Mucosa of rectum (tissue), 2 donors: ENCODE measurements at regions not wholly inside any gene's neighbourhood (a gene's known extent, or its start where the extent isn't known, plus 50 kb on each side); places are given as distances from the start of the nearest gene placed in this dataset.

Experiments used
- H3K27ac ChIP-seq, 2 donors: one replicate each; pipeline ENCODE4 v1.7.0; 2013; ENCODE audit warnings: inconsistent platforms in 2 of 2, low read depth in 2 of 2, low read length in 2 of 2
- H3K27me3 ChIP-seq, 2 donors: one replicate each; pipeline ENCODE4 v1.7.0; 2013; ENCODE audit warnings: low read length in 2 of 2; ENCODE audit not compliant: control insufficient read depth in 2 of 2, insufficient read depth in 2 of 2
- H3K36me3 ChIP-seq, 2 donors: one replicate each; pipeline ENCODE4 v1.7.0; 2013; ENCODE audit warnings: low read length in 2 of 2; ENCODE audit not compliant: control insufficient read depth in 2 of 2, insufficient read depth in 2 of 2
- H3K4me1 ChIP-seq, 2 donors: one replicate each; pipeline ENCODE4 v1.7.0; 2013; ENCODE audit warnings: low read length in 2 of 2, mild to moderate bottlenecking in 1 of 2; ENCODE audit not compliant: control insufficient read depth in 2 of 2, insufficient read depth in 2 of 2
- H3K4me3 ChIP-seq, 2 donors: one replicate each; pipeline ENCODE4 v1.7.0; 2013; ENCODE audit warnings: low read length in 2 of 2
- H3K9ac ChIP-seq, 2 donors: one replicate each; pipeline ENCODE4 v1.7.0; 2013; ENCODE audit warnings: low read length in 2 of 2, low read depth in 1 of 2, mild to moderate bottlenecking in 1 of 2
- H3K9me3 ChIP-seq, 2 donors: one replicate each; pipeline ENCODE4 v1.7.0; 2013; ENCODE audit warnings: low read length in 2 of 2; ENCODE audit not compliant: control insufficient read depth in 2 of 2
- donor health status: healthy.
- donor health status: Normal muscosa, but diverticular disease.

DNA sequence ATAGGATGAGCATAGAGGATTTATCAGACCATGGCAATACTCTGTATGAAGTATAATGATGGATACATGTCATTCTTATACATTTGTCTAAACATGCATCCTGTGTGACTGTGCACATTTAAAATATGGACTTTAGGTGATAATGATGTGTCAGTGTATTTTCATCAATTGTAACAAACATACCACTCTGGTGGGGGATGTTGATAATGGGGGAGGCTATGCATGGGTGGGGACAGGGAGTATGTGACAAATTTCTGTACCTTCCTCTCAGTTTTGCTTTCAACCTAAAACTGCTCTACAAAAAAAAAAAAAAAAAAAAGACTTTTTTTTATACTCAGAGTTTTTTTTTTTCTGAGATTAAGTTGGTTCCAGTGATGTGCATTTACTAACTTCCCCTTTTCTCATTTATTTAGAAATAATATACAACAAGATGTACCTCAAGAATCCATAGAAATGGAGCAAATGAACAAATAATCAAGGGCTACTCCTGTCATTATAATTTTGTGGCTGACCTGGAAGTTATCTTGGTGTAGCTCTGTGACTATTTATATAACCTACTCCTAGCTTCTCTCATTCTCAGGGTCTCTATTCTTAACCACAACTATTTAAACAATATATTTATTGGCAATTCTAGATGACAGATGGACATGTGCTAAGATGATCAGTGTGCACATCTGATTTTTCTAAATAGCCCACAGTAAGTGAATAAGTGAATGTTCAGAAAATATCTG is 108.9 kb upstream of the ITGA4 start:
- no peaks in the 10 kb centered on the region for H3K36me3 ChIP-seq
- no peaks in the 10 kb centered on the region for H3K27me3 ChIP-seq
- no peaks in the 10 kb centered on the region for H3K4me1 ChIP-seq
- no peak overlapping the region for H3K27ac ChIP-seq
- no peaks in the 10 kb centered on the region for H3K9me3 ChIP-seq
- no peak overlapping the region for H3K9ac ChIP-seq
- H3K4me3 ChIP-seq = no peak overlapping the region

- Histone ChIP-seq H3K9me3 (no peaks in the 10 kb centered on the region), H3K36me3 (no peaks in the 10 kb centered on the region), H3K4me3 (no peak overlapping the region), H3K27me3 (no peaks in the 10 kb centered on the region), H3K4me1 (no peaks in the 10 kb centered on the region), H3K27ac (no peak overlapping the region), H3K9ac (no peak overlapping the region)
Observed at GRCh38 chr2:181352158-181352557, 105.0 kb upstream of the ITGA4 start.

DNA sequence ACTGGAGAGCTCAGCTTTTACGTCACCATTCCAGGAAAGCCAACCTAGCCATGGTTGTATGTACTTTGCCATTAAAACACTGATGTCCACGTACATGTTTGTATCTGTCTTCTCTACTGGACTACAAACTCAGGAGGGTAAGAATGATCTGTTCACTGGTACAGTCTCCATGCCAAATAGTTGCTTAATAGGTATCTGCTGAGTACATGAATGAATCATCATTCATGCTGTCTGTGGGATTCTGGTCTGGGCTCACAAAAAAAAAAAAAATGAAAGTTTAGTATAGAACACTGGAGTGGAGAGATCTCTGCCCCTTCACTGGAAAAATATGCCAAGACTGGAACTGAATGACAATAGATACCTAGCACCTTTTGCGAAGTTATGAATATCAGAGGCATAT is 102.6 kb upstream of the ITGA4 start:
- no peaks in the 10 kb centered on the region for H3K36me3 ChIP-seq
- no peak overlapping the region for H3K27ac ChIP-seq
- H3K4me3 ChIP-seq = no peak overlapping the region
- no peaks in the 10 kb centered on the region for H3K27me3 ChIP-seq
- no peaks in the 10 kb centered on the region for H3K4me1 ChIP-seq
- no peak overlapping the region for H3K9ac ChIP-seq
- H3K9me3 ChIP-seq = no peaks in the 10 kb centered on the region

GRCh38 chr2:181356526-181357130 is 100.6 kb upstream of the ITGA4 start:
- no peak overlapping the region for H3K27ac ChIP-seq
- H3K9ac ChIP-seq = no peak overlapping the region
- no peaks in the 10 kb centered on the region for H3K27me3 ChIP-seq
- no peaks in the 10 kb centered on the region for H3K4me1 ChIP-seq
- H3K4me3 ChIP-seq = no peak overlapping the region
- H3K9me3 ChIP-seq = no peaks in the 10 kb centered on the region
- no peaks in the 10 kb centered on the region for H3K36me3 ChIP-seq

- no peaks in the 10 kb centered on the region for H3K27me3 ChIP-seq
- H3K27ac ChIP-seq = no peak overlapping the region
- no peak overlapping the region for H3K9ac ChIP-seq
- no peaks in the 10 kb centered on the region for H3K9me3 ChIP-seq
- no peaks in the 10 kb centered on the region for H3K4me1 ChIP-seq
- no peak overlapping the region for H3K4me3 ChIP-seq
- no peaks in the 10 kb centered on the region for H3K36me3 ChIP-seq
Observed at GRCh38 chr2:181357979-181358378, 99.2 kb upstream of the ITGA4 start.

GRCh38 chr2:181362561-181362960 is 94.6 kb upstream of the ITGA4 start:
- Histone ChIP-seq H3K27me3 (no peaks in the 10 kb centered on the region), H3K27ac (no peak overlapping the region), H3K36me3 (no peaks in the 10 kb centered on the region), H3K4me3 (no peak overlapping the region), H3K4me1 (no peaks in the 10 kb centered on the region), H3K9me3 (no peaks in the 10 kb centered on the region), H3K9ac (no peak overlapping the region)

GRCh38 chr2:181363164-181363563 is 94.0 kb upstream of the ITGA4 start:
- no peak overlapping the region for H3K9ac ChIP-seq
- H3K4me3 ChIP-seq = no peak overlapping the region
- H3K27me3 ChIP-seq = no peaks in the 10 kb centered on the region
- H3K27ac ChIP-seq = no peak overlapping the region
- no peaks in the 10 kb centered on the region for H3K4me1 ChIP-seq
- no peaks in the 10 kb centered on the region for H3K9me3 ChIP-seq
- no peaks in the 10 kb centered on the region for H3K36me3 ChIP-seq

DNA sequence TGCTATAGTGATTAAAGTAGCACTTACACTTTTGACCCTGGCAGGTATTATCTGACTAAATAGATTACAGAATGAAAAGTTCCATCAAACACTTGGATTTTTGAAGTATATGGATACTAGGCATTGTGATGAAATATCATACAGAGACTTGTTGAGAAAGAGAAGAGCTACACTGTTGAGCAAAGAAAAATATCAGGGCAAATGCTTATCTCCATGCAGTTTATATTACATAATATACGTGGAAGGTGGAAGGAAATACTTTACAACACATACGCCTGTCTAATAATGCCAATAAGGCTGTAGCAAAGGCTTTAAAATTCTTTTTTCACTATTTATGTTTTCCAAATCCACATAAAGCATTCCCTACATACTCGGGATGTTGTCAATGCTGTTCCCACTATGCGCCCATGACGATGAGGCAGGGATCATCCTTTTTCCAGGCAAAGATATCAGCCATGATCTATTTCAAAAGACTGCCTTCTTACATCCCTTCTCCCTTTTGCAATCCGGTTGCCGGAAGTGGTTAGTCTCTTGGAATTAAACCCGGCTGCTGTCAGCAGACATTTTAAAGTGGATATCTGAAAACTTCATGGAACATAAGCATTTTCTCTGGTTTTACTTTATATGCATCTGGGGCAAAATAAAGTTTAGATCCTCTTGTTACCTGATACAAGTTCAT is 92.6 kb upstream of the ITGA4 start:
- H3K27ac ChIP-seq = no peak overlapping the region
- H3K9ac ChIP-seq = no peak overlapping the region
- H3K9me3 ChIP-seq = no peaks in the 10 kb centered on the region
- H3K4me1 ChIP-seq = no peaks in the 10 kb centered on the region
- H3K4me3 ChIP-seq = no peak overlapping the region
- no peaks in the 10 kb centered on the region for H3K36me3 ChIP-seq
- no peaks in the 10 kb centered on the region for H3K27me3 ChIP-seq

DNA sequence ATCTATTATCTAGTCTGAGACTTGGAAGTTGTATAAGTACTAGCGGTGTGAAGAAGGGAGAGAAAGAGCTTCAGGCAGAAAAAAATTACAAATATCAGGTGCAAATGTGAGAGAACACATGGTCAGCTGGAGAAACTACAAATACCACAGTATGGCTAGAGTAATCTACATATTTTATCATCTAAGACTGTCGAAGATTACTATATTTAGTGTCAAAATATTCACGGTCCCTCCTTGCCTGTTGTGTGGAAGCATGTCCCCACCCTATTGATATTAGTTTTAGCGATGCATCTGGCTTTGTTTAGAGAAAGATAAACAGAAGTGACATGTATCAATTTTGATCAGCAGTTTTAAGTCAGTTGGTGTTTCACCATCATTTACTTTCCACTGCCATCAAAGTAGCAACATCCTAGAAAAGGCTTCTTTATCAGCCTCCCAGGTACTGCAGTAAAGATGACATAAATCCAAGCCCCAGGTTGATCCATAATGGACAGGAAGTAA is 90.5 kb upstream of the ITGA4 start:
- Histone ChIP-seq H3K9ac (no peak overlapping the region), H3K27ac (no peak overlapping the region), H3K27me3 (no peaks in the 10 kb centered on the region), H3K4me1 (no peaks in the 10 kb centered on the region), H3K4me3 (no peak overlapping the region), H3K36me3 (no peaks in the 10 kb centered on the region), H3K9me3 (no peaks in the 10 kb centered on the region)

- Histone ChIP-seq H3K9me3 (no peaks in the 10 kb centered on the region), H3K27me3 (no peaks in the 10 kb centered on the region), H3K9ac (no peak overlapping the region), H3K4me3 (no peak overlapping the region), H3K4me1 (no peaks in the 10 kb centered on the region), H3K27ac (no peak overlapping the region), H3K36me3 (no peaks in the 10 kb centered on the region)
Observed at GRCh38 chr2:181367411-181367810, 89.8 kb upstream of the ITGA4 start.
